GM19463 (cell line): ENCODE measurements at regions not wholly inside any gene's neighbourhood (a gene's known extent, or its start where the extent isn't known, plus 50 kb on each side); places are given as distances from the start of the nearest gene placed in this dataset.

Experiments used
- ATAC-seq: cut with Tn5 transposase; IDR thresholded peaks from one replicate; pipeline ENCODE4 v1.9.1; 2021; ENCODE audit warnings: mild to moderate bottlenecking, moderate library complexity; ENCODE audit not compliant: unreplicated experiment

- ATAC-seq: no peak
Observed at GRCh38 chr6:139763468-139764210, 389.2 kb upstream of the CITED2 start.

- ATAC-seq: peak; percentile 22
Observed at GRCh38 chr6:139762587-139763031, 388.2 kb upstream of the CITED2 start.

- ATAC-seq: no peak
Observed at GRCh38 chr6:139760128-139760527, 385.7 kb upstream of the CITED2 start.

GRCh38 chr6:139759086-139759485 is 384.6 kb upstream of the CITED2 start:
- ATAC-seq: no peak

- ATAC-seq: no peak
Observed at GRCh38 chr6:139758209-139758611, 383.8 kb upstream of the CITED2 start.

GRCh38 chr6:139757784-139758183 is 383.3 kb upstream of the CITED2 start:
- ATAC-seq: no peak

GRCh38 chr6:139756381-139756780 is 381.9 kb upstream of the CITED2 start:
- ATAC-seq: no peak

- ATAC-seq: no peak
Observed at GRCh38 chr6:139754898-139755775, 380.7 kb upstream of the CITED2 start.

GRCh38 chr6:139753198-139753861 is 378.9 kb upstream of the CITED2 start:
- ATAC-seq: no peak

GRCh38 chr6:139752086-139752485 is 377.6 kb upstream of the CITED2 start:
- no peak for ATAC-seq

GRCh38 chr6:139751179-139751578 is 376.7 kb upstream of the CITED2 start:
- ATAC-seq: no peak

- ATAC-seq: no peak
Observed at GRCh38 chr6:139748353-139749146, 374.1 kb upstream of the CITED2 start.

- ATAC-seq: no peak
Observed at GRCh38 chr6:139747154-139747553, 372.7 kb upstream of the CITED2 start.

GRCh38 chr6:139744891-139745290 is 370.4 kb upstream of the CITED2 start:
- no peak for ATAC-seq

GRCh38 chr6:139743664-139744437 is 369.4 kb upstream of the CITED2 start:
- ATAC-seq: no peak

- ATAC-seq: no peak
Observed at GRCh38 chr6:139742671-139743070, 368.2 kb upstream of the CITED2 start.

GRCh38 chr6:139738801-139739455 is 364.5 kb upstream of the CITED2 start:
- ATAC-seq: no peak

- ATAC-seq: peak; percentile 75
Observed at GRCh38 chr6:139736325-139736906, 362.0 kb upstream of the CITED2 start.

GRCh38 chr6:139732451-139732850 is 358.0 kb upstream of the CITED2 start:
- ATAC-seq: no peak
